ENCODE measurements at regions not wholly inside any gene's neighbourhood (a gene's known extent, or its start where the extent isn't known, plus 50 kb on each side); places are given as distances from the start of the nearest gene placed in this dataset.

DNA sequence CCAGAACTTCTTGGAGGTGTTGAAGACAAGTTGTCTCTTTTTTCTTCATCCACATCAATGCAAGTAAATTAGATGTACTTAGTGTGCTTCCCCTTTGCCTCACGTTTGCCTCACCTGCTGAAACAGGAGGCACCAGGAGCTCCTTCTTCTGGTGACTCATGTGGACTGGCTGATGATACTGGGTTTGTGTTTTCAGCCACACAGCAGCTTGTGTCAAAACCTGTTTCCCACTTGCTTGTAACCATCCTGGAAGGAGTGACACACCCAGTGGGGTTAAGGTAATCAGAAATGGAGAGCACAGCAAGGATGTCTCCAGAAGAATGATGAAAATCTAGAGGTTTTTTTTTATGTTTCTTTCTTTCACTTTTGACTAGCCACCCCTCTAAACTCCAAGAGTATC lies 143.3 kb upstream of the RBMS3 start:
- no peaks in the 10 kb centered on the region for H3K36me3 Mint-ChIP-seq
- ATAC-seq, result no peak
- H3K27ac Mint-ChIP-seq, result no peak overlapping the region
- no peaks in the 10 kb centered on the region for H3K27me3 ChIP-seq (ENCODE audit: control insufficient read depth, insufficient read depth, low read length)
- H3K4me3 Mint-ChIP-seq, result no peak overlapping the region
- H3K4me1 Mint-ChIP-seq, result no peaks in the 10 kb centered on the region
- H3K27me3 Mint-ChIP-seq (ENCODE audit: low read depth in 2 of 2), result no peaks in the 10 kb centered on the region
- H3K9me3 Mint-ChIP-seq, result peaks cover 0 to 6% of the 10 kb centered on the region in 2 donors
- 33% methylated on average over 1 of the region's 1 CpG for WGBS (ENCODE audit: insufficient coverage)
- H3K36me3 ChIP-seq (ENCODE audit: control insufficient read depth, insufficient read depth, low read length), result no peaks in the 10 kb centered on the region
- TF ChIP-seq, protein P1, sequence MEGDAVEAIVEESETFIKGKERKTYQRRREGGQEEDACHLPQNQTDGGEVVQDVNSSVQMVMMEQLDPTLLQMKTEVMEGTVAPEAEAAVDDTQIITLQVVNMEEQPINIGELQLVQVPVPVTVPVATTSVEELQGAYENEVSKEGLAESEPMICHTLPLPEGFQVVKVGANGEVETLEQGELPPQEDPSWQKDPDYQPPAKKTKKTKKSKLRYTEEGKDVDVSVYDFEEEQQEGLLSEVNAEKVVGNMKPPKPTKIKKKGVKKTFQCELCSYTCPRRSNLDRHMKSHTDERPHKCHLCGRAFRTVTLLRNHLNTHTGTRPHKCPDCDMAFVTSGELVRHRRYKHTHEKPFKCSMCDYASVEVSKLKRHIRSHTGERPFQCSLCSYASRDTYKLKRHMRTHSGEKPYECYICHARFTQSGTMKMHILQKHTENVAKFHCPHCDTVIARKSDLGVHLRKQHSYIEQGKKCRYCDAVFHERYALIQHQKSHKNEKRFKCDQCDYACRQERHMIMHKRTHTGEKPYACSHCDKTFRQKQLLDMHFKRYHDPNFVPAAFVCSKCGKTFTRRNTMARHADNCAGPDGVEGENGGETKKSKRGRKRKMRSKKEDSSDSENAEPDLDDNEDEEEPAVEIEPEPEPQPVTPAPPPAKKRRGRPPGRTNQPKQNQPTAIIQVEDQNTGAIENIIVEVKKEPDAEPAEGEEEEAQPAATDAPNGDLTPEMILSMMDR (IDR thresholded peaks at IDR 0.05), result no peak
- H3K27ac ChIP-seq (ENCODE audit: low read length), result no peak overlapping the region
- intact Hi-C loops (cut with micrococcal nuclease), result no loop called here
- H3K9me3 ChIP-seq (ENCODE audit: control insufficient read depth, insufficient read depth, low read length), result no peaks in the 10 kb centered on the region
- H3K4me1 ChIP-seq (ENCODE audit: control insufficient read depth, insufficient read depth, low read length), result no peaks in the 10 kb centered on the region
- no peak for DNase-seq
- no peak overlapping the region for H3K4me3 ChIP-seq (ENCODE audit: low read length)

GRCh38 chr3:29138171-29138570 lies 142.7 kb upstream of the RBMS3 start:
- no peak for ATAC-seq
- Histone ChIP-seq H3K9me3 (ENCODE audit: control insufficient read depth, insufficient read depth, low read length) (no peaks in the 10 kb centered on the region), H3K36me3 (ENCODE audit: control insufficient read depth, insufficient read depth, low read length) (no peaks in the 10 kb centered on the region), H3K4me1 (ENCODE audit: control insufficient read depth, insufficient read depth, low read length) (no peaks in the 10 kb centered on the region), H3K27me3 (ENCODE audit: control insufficient read depth, insufficient read depth, low read length) (no peaks in the 10 kb centered on the region), H3K27ac (ENCODE audit: low read length) (no peak overlapping the region), H3K4me3 (ENCODE audit: low read length) (no peak overlapping the region)
- Mint-ChIP-seq H3K27ac (no peak overlapping the region), H3K9me3 (peaks cover 0 to 4% of the 10 kb centered on the region in 2 donors), H3K36me3 (no peaks in the 10 kb centered on the region), H3K27me3 (ENCODE audit: low read depth in 2 of 2) (no peaks in the 10 kb centered on the region), H3K4me3 (no peak overlapping the region), H3K4me1 (no peaks in the 10 kb centered on the region)
- TF ChIP-seq, protein P1 (IDR thresholded peaks at IDR 0.05), result no peak
- intact Hi-C loops (cut with micrococcal nuclease), result no loop called here
- DNase-seq, result no peak
- WGBS (ENCODE audit: insufficient coverage), result 85% methylated on average over 1 of the region's 1 CpG

- TF ChIP-seq, protein P1 (IDR thresholded peaks at IDR 0.05), result no peak
- Histone ChIP-seq H3K27me3 (ENCODE audit: control insufficient read depth, insufficient read depth, low read length) (no peaks in the 10 kb centered on the region), H3K4me3 (ENCODE audit: low read length) (no peak overlapping the region), H3K9me3 (ENCODE audit: control insufficient read depth, insufficient read depth, low read length) (no peaks in the 10 kb centered on the region), H3K36me3 (ENCODE audit: control insufficient read depth, insufficient read depth, low read length) (no peaks in the 10 kb centered on the region), H3K27ac (ENCODE audit: low read length) (no peak overlapping the region), H3K4me1 (ENCODE audit: control insufficient read depth, insufficient read depth, low read length) (no peaks in the 10 kb centered on the region)
- Mint-ChIP-seq H3K36me3 (no peaks in the 10 kb centered on the region), H3K27ac (no peak overlapping the region), H3K4me1 (no peaks in the 10 kb centered on the region), H3K27me3 (ENCODE audit: low read depth in 2 of 2) (no peaks in the 10 kb centered on the region), H3K4me3 (no peak overlapping the region), H3K9me3 (peaks cover 0 to 6% of the 10 kb centered on the region in 2 donors)
- intact Hi-C loops (cut with micrococcal nuclease), result no loop called here
- 33% methylated on average over 1 of the region's 1 CpG for WGBS (ENCODE audit: insufficient coverage)
- ATAC-seq (no peak), DNase-seq (peak in 1 of 2 donors; percentile 11)
Measured at GRCh38 chr3:29140666-29141065, 140.2 kb upstream of the RBMS3 start.

- Mint-ChIP-seq H3K4me3 (no peak overlapping the region), H3K36me3 (no peaks in the 10 kb centered on the region), H3K4me1 (no peaks in the 10 kb centered on the region), H3K27me3 (ENCODE audit: low read depth in 2 of 2) (no peaks in the 10 kb centered on the region), H3K27ac (no peak overlapping the region), H3K9me3 (peaks cover 0 to 6% of the 10 kb centered on the region in 2 donors)
- no peak overlapping the region for H3K27ac ChIP-seq (ENCODE audit: low read length)
- DNase-seq (no peak), ATAC-seq (no peak)
- no peaks in the 10 kb centered on the region for H3K9me3 ChIP-seq (ENCODE audit: control insufficient read depth, insufficient read depth, low read length)
- intact Hi-C loops (cut with micrococcal nuclease), result no loop called here
- H3K27me3 ChIP-seq (ENCODE audit: control insufficient read depth, insufficient read depth, low read length), result no peaks in the 10 kb centered on the region
- H3K4me3 ChIP-seq (ENCODE audit: low read length), result no peak overlapping the region
- TF ChIP-seq, protein P1 (IDR thresholded peaks at IDR 0.05), result no peak
- no peaks in the 10 kb centered on the region for H3K36me3 ChIP-seq (ENCODE audit: control insufficient read depth, insufficient read depth, low read length)
- 57% methylated on average over 3 of the region's 4 CpGs for WGBS (ENCODE audit: insufficient coverage)
- H3K4me1 ChIP-seq (ENCODE audit: control insufficient read depth, insufficient read depth, low read length), result no peaks in the 10 kb centered on the region
Measured at GRCh38 chr3:29141197-29141917, 139.5 kb upstream of the RBMS3 start.
